Endometrium (tissue), 2 donors: ENCODE measurements at regions not wholly inside any gene's neighbourhood (a gene's known extent, or its start where the extent isn't known, plus 50 kb on each side); places are given as distances from the start of the nearest gene placed in this dataset.
"Not testable (repeated sequence)": the region's sequence is repeated elsewhere in the genome, so short reads cannot be mapped to it uniquely, and the experiment has no call there.

Experiments used
- FAIRE-seq: peaks from 2 replicates; lab custom pipeline; 2012; peaks lifted over from hg19 to GRCh38; lab: Jason Lieb, UNC
- donor health status: control.
- donor health status: control.

DNA sequence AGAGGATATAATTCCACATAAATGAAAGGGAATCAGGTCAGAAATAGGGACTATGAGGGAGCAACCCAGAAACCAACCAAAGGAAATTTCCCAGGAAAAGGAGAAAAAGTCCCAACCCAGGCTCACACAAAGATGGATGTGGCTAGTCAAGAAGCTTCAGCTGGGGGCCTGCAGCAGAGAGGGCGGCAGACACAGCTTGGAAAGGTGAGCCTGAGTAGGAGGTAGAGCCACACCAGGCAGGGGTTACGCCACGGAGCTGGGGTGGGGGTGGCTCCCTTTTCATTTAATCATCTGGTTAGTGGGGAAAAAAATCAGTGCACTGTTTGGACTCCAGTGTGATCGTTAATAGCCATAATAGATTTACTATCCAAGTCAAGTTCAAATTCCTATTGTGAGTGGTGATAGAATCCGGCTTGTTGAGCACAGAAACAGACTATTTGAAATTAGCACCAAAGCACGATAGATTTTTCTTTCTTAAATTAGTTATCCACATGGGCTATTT lies 220.6 kb downstream of the TPBG start:
- FAIRE-seq, result no peak

DNA sequence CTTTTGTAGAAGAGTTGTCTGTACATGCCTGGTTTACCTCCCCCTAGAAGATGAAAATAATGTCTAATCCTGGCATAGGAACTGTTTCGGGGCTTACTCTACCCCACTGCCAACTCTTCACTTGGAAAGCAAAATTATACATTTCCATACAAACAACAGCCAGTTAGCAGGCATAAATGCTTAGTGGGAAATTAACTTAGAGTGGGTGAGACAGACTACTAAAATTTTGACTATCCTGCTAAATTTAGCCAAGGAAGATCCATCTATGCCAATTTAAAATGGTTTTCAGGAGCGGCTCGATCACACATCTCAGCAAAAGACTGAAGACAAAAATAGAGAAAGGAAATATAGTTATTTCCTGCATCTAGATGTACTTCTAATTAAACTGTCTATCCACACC lies 221.2 kb downstream of the TPBG start:
- FAIRE-seq, result no peak

DNA sequence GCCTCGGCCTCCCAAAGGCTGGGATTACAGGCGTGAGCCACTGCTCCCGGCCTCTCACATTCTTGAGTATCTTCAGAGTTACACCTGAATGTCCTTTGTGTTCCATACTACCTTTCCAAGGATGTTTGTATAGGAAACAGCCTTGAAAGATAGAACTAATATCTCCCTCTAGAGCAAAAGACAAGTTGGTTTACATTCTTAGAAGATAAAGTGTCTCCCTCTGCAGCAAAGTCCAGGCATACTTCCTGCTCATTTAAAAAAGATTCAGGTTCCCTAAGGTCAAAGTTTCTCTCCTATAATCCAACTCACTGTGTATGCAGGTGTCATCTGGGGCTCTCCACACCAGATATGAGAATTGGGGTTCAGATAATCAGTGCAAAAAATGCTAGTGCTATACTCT lies 224.4 kb downstream of the TPBG start:
- FAIRE-seq, result no peak

DNA sequence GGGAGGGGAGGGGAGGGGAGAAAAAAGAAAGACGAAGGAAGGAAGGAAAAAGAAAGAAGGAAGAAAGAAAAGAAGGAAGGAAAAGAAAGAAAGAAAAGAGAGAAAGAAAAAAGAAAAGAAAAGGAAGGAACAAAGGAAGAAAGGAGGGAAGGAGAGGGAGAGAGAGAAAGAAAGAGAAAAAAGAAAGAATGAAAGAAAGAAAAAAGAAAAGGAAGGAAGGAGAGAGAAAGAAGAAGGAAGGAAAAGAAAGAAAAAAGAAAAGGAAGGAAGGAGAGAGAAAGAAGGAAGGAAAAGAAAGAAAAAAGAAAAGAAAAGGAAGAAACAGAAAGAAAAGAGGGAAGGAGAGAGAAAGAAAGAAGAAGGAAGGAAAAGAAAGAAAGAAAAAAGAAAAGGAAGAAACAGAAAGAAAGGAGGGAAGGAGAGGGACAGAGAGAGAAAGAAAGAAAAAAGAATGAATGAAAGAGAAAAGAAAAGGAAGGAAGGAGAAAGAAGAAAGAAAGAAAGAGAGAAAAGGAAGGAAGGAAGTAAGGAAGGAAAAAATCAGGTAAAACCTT lies 225.3 kb downstream of the TPBG start:
- FAIRE-seq, result no peak

DNA sequence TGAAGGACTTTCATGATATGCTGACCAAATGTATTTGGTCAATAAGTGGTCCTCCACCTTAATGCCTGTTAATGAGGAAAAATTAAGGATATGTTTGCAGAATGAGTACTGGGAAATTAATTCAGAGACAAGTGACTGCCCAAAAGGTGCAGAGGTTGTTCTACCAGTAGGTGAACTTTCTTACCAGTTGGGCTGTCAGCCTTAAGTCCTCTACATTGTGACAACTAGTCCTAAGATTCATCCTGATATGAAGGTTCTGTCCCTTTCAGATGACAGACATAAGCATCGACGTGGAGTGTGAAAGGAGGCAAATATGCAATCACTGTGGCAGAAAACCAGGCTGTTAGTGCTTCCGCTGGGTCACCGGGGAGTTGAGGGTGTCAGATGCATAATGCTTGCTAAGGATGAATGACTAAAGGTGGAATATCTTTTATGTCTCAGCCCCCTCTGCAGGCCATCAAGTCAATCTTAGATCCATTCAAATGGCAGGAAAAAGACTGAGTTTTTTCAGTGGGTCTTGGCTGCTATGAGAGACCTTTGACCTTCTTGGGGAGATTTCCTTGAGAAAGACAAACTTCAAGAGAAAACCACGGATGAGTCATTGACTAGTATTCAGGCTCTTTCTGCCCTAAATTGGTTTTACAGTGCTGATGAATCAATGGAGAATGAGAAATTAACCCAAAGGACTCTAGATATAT lies 226.0 kb downstream of the TPBG start:
- no peak for FAIRE-seq

DNA sequence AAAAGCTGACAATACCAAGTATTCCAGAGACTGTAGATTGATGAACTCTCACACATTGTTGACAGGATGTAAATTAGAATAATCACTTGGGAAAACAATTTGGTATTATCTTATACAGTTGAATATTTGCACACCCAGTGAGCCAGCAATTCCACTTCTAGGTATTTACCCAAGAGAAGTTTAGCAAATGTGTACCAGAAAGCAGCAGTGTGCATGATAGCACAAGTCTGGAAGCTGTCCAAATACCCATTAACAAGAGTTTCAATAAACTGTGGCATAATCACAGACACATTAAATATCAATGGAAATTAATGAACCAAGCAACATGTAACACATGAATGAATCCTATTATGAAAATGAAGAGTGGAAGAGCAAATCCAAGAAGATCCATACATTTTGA lies 233.6 kb downstream of the TPBG start:
- FAIRE-seq, result no peak

DNA sequence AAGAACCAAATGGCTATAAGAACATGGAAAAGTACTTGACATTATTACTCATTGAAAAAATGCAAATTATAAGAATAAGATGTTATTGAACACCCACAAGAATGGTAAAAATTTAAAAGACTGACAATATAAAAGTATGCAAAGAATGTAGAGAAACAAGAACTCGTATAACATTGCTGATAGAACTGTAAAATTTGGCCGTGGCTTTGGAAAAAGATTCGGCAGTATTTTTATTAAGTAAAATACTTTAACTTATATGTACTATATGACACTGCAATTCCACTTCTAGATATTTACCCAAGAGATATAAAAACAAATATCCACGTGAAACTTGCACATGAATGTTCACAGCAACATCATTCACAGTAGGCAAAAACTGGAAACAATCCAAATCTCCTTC lies 239.2 kb downstream of the TPBG start:
- FAIRE-seq, result no peak

DNA sequence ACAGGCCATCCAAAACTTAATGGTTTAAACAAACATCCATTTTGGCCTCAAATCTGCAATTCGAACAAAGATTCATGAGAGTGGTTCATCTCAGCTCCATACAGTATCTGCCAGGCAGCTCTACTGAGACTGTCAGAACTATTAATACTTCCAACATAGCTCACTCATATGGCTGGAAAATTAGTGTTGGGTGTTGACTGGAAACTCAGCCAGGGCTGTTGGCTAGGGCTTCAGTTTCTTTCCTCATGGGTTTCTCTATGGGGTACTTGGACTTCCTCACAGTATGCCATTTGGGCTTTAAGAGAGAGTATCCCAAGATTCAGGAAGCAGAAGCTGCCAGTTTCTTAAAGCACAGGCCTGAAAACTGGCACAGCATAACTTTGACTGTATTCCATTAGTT lies 240.3 kb downstream of the TPBG start:
- FAIRE-seq, result no peak

DNA sequence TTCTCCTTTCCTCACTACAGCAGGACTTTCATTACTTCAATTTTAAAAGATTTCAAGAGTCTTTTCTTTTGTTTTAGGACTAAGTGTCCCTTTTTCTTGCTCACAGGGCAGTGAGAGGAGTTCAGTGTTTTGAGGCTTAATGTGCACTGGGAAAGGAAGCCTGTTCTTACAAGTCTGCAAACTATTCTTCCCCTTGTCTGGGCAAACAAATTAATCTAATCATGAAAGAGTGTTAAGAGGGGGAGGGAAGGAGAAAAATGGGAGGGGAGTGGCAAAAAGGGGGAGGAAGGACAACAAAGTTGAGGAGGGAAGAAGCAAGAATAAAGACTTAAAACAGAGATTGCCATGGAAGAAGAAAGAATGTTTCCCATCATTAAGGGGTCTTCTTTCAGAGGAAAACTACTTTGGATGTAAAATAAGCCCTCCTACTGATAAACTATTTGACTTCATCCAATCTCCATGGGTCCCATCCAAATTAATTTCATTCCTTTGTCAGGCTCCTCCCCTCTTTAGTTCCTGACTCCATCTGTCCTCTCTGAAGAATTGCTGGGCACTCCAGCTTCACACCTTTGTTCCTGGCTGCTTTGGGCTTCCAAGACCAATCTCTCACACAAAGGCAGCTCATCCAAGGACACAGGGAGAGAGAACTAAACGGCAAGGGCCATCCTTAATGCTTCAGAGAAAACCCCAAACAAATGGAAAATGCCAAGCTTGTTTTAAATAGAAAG lies 244.5 kb downstream of the TPBG start:
- FAIRE-seq, result no peak

DNA sequence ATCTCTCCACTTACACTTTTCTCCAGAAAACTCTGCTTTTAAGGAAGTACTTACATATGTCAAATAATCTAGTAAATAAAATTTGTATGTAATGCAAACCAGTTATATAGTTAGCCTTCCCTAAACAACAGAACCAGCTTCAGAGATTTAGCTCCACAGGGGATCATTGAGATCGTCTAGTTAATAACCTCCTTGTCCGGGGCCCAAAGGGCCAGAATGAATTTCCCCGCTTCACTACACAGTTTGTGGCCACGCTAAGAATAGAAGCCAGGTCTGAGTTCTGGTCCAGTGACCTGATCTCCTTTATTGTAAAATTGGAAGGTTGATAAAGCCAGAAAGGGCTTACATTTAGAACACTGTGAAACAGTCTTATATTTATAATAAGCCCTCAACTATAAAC lies 245.2 kb downstream of the TPBG start:
- no peak for FAIRE-seq

DNA sequence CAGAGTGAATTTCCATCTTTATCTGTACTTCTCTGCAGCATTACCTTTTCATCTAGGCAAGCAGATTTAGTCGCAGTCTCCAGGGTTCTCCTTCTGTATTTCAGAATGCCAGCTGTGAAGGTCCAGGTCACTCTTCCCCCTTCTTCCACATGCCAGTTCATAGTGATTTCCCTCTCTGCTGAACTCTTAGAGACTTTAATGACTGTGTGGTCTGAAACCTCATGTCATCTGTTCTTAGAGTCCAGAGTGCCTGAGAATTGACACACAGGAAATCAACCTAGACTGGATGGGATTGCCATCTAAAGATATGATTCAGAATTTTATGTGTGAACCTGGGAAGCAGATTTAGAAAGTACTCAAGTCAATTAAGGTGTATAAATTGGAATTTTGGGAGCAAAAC lies 248.1 kb downstream of the TPBG start:
- no peak for FAIRE-seq

DNA sequence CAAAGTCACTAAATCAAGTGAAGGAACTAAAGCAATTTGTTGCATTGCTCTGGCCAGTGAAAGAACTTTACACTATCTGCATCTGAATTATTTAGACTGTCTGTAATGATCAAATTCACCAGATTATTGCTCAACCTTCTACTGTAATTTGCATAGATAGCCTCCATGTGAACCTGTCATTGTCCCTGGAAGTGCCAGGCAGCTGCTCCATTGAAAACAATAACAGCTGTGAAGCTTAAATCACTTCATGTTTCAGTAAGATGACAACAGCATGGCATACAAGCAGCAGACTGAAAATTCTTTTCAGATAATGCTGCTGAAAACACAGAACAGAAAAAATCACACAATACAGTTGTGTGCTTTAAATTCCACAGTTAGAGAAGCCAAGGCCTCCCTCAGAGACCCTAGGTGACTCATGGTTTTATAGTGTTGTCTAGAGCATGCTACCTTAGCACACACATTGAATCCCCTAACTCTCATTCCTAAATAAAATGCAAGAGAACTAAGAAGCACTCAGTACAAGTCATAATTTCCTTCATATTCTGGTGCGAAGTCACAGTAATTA lies 248.9 kb downstream of the TPBG start:
- FAIRE-seq, result no peak

DNA sequence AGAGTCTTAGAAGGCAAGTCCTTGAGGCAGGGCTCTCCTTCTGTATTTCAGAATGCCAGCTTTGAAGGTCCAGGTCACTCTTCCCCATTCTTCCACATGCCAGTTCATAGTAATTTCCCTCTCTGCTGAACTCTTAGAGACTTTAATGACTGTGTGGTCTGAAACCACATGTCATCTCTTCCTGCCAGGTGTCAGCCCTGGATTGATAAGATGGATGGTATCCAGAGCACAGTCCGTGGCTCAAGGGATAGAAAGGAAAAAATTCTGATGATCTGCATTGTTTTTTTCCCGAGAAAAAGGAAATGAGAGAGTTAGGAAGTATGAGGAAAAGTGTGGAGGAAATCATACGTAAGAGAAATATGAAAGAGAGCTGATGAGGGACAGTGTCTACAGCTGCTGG lies 250.9 kb downstream of the TPBG start:
- FAIRE-seq, result no peak

DNA sequence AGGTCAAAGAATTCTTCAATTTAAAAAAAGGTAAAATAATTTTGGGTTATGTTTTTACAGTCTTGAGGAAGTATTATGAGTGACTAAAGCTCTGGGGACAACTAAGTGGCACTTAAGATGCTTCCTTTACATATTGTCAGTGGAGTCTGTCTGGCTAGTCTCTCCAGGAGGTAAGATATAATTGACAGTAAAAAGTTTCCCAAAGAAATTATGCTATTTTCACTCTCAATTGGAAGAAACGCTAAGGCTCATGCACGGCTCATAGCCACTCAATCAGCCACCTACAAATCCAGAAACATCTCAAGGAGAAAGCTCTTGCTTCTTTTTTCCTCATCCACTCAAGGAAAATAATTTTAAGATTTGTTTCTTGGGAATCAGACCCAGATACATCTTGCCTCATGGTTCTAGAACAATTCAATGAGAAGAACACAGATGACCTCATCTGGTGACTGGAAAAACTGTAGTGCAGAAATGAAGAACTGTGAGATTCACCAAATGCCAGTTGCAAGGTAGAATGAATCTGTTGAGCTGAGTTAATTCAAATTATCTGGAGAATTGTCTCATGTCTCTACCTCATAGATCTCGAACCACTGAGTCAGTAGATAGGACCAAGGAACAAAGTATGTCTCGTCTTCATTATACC lies 252.9 kb downstream of the TPBG start:
- FAIRE-seq, result no peak

DNA sequence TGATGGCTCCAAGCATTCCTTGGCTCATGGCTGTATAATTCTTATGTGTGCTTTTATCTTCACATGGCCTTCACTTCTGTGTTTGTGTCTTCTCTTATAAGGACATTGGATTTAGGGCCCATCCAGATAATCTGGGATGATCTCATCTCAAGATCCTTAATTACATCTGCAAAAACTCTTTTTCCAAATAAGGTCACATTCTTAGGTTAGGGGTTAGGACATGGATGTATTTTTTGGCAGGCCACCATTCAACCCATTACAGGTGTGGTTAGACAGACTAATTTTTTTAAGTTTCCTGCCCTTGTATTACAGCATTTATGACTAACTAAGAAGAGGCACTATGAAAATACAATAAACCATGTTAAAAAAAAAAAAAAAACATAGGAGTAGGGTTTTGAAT lies 254.0 kb downstream of the TPBG start:
- FAIRE-seq, result no peak

DNA sequence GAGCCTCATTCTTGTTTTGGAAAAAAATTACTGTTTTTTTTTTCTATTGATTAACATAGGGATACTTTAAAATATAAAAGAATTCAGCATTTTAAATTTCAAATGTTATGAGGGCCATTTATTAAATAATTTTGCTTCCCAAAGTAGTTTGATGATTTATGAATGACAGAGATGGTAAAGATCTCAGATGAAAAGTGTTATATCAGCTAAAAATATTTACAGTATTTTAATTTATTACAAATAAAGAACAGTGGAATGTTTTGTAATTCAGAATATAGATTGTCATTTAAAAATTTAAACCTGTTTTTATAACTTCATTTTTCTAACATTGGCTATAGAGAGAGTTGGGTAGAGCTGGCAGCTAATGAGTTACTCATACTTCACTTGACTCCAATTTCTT lies 256.0 kb downstream of the TPBG start:
- no peak for FAIRE-seq

DNA sequence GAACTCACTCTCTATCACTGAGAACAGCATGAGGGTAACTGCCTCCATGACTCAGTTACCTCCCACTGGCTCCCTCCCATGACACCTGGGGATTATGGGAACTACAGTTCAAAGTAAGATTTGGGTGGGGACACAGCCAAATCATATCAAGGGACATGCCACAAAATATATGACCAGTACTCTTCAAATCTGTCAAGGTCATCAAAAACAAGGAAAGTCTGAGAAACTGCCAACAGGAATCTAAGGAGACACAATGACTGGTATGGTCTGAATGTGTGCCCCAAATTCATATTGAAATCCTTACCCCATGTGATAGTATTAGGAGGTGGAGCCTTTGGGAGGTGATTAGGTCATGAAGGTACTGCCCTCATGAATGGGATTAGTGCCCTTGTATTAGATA lies 258.8 kb downstream of the TPBG start:
- no peak for FAIRE-seq

DNA sequence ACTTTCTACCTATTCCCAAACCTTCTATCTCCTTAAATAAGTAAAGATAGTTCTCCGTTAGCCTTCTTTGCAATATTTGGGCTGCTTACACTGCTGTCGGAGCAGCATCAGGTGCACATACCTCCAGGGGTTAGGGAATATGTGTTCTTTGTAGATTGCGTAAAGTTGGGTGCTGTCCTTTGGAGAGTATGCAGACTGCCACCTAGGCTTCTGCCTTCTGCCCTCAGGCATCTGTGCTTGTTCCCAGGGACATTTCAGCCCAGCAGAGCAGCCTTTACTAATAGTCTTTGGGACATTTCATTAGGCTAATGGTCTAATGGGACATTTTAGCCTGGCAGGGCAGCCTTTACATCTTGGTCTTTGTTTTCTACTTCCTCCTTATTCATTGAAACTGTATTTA lies 260.6 kb downstream of the TPBG start:
- FAIRE-seq, result no peak

DNA sequence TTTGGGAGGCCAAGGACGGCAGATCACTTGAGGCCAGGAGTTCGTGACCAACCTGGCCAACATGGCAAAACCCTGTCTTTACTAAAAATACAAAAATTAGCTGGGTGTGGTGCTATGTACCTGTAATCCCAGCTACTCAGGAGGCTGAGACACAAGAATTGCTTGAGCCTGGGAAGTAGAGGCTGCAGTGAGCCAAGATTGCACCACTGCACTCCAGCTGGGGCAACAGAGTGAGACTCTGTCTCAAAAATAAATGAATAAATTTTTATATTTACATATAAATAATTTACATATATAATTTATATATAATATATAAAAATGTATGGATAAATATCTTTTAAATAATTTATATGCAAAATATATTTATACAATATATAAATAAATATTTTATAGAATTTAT lies 263.3 kb downstream of the TPBG start:
- FAIRE-seq, result not testable (repeated sequence)

DNA sequence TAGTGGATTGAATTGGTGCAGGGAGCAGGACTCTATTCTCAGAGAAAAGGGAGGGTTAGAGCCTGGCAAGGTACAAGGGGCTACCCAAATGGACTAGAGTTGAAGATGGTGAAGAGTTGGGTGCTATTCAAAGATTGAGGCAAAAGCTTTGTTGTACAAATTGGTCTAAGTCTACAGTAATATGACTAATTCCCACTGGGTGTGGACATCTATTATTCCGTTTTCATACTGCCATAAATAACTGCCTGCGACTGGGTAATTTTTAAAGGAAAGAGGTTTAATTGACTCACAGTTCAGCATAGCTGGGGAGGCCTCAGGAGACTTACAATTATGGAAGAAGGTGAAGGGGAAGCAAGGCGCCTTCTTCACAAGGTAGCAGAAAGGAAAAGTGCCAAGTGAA lies 266.3 kb downstream of the TPBG start:
- FAIRE-seq, result no peak

DNA sequence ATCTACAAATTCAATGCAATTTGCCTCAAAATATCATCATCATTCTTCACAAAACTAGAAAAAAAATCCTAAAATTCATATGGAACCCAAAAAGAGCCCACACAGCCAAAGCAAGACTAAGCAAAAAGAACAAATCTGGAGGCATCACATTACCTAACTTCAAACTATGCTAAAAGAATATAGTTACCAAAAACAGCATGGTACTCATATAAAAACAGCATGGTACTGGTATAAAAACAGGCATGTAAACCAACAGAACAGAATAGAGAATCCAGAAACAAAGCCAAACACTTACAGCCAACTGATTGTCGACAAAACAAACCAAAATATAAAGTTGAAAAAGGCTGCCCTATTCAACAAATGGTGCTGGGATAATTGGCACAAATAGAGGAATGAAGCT lies 278.1 kb downstream of the TPBG start:
- FAIRE-seq, result no peak

DNA sequence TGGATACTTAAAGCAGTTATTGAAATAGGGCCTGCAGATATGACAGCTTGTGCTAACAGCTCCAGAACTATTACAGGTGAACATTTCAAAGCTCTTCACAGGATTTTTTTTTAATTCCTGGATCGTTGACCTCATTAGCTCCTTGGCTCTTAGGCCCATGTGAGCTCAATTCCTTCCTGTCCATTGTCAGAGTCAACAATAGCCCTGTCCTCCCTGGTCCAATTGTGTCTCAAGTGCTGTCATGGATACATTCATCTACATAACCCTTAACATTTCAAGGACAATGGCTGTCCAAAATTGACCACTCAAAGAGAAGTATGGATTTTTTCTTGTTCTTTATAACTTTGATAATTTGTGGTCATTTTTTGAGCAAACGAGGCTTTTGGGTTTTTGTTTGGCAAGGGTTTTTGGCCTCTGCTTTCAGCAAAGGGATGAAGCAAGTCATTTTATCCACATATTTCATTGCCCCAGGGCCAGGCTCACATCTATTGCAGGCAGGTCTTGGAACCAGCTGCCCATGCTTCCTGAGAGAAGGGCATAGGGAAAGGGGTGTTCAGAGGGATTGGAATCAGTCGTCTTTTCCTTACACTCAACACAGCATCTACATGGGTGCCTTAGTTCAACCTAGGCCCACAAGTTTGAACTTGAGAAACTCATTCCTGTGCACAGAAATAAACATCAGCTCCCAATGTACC lies 282.1 kb downstream of the TPBG start:
- no peak for FAIRE-seq
